K562 (cell line): ENCODE measurements at regions not wholly inside any gene's neighbourhood (a gene's known extent, or its start where the extent isn't known, plus 50 kb on each side); places are given as distances from the start of the nearest gene placed in this dataset.

Experiments used
- EP300 ChIP-seq: IDR thresholded peaks from 2 replicates; pipeline ENCODE4 v1.6.1; 2012; ENCODE audit warnings: low read length, improper control_type of control experiment
- KLF1 ChIP-seq: fragments of 450-650 bp; IDR thresholded peaks from 2 replicates; pipeline ENCODE4 v1.6.1; 2016; ENCODE audit warnings: missing genetic modification characterization, missing compliant biosample characterization
- NFRKB ChIP-seq: fragments of 450-650 bp; IDR thresholded peaks from 2 replicates; pipeline ENCODE4 v1.6.1; 2016; ENCODE audit warnings: low read depth
- TF ChIP-seq, protein P1 (sequence below): sonication (generic); formaldehyde crosslinking; IDR thresholded peaks from 2 replicates; pipeline ENCODE4 v1.8.0; 2022; ENCODE audit warnings: mild to moderate bottlenecking, low read depth, missing genetic modification reagents

DNA sequence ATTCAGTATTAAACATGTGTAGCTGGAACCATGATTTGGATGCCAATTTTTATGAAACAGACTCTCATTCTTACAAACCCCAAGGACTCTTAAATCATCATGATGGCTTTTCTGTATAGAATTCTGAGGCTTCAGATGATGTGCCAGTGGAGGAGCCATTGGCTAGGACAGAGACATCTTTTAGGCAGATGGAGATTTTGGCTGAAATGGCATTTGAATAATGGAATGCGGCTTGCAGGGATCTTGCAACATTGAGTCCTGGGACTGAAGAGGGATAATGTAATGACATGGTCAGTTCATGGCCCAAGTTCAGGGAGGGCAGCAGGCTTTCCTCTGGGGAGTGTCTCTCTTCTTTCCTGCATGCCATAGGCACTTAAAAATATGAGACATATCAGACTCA is 172.4 kb downstream of the ABCA8 start:
- TF ChIP-seq NFRKB (no peak), KLF1 (no peak), EP300 (no peak)
- TF ChIP-seq, protein P1, sequence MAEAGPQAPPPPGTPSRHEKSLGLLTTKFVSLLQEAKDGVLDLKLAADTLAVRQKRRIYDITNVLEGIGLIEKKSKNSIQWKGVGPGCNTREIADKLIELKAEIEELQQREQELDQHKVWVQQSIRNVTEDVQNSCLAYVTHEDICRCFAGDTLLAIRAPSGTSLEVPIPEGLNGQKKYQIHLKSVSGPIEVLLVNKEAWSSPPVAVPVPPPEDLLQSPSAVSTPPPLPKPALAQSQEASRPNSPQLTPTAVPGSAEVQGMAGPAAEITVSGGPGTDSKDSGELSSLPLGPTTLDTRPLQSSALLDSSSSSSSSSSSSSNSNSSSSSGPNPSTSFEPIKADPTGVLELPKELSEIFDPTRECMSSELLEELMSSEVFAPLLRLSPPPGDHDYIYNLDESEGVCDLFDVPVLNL (CRISPR knock-in tag): no peak
